ENCODE measurements at regions not wholly inside any gene's neighbourhood (a gene's known extent, or its start where the extent isn't known, plus 50 kb on each side); places are given as distances from the start of the nearest gene placed in this dataset.

- DNase-seq (ENCODE audit: low spot score) = no peak
Observed at GRCh38 chr2:217081799-217082198, 221.9 kb upstream of the TNP1 start.

DNA sequence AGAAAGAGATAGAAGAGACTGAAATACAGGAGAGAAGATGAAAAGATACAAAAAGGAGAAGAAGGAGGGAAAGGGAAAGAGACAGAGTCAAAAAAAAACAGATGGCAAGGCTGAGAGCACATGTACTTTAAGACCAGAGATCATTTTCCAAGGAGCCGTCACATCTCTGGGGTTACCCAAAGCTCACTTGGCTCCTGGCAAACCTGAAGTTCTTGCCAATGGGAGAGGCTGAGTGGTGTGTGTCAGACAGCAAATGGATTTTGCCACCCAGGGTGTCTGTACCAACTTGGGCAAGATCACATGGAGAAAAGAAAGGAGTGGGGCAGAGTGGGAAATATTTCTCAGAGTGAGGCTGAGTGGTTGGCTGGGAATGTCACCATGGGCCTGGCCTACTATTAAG lies 219.3 kb upstream of the TNP1 start:
- no peak for DNase-seq (ENCODE audit: low spot score)

DNA sequence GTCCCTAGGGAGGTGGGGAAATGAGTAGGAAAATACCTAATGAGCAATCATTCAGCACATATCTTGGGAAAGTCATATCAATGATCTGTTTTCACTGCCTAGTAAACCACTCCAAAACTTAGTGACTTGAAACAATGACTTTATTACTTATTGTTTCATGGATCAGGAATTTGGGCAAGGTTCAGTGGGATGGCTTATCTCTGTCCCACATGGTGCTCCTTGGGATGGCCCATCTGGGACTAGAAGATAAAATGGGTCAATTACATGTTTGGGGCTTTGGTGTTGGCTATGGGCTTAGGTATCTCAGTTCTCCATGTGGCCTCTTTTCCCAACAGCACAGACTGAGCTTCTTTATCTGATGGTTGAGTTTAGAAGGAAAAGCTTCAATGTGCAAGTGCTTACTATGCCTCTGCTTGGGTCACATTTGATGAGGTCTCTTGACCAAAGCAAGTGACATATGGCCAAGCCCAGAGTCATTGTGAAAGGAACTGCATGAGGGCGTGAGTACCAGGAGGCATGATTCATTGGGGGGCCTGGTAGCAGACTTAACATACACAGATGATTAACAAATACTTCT lies 218.1 kb upstream of the TNP1 start:
- no peak for DNase-seq (ENCODE audit: low spot score)

DNA sequence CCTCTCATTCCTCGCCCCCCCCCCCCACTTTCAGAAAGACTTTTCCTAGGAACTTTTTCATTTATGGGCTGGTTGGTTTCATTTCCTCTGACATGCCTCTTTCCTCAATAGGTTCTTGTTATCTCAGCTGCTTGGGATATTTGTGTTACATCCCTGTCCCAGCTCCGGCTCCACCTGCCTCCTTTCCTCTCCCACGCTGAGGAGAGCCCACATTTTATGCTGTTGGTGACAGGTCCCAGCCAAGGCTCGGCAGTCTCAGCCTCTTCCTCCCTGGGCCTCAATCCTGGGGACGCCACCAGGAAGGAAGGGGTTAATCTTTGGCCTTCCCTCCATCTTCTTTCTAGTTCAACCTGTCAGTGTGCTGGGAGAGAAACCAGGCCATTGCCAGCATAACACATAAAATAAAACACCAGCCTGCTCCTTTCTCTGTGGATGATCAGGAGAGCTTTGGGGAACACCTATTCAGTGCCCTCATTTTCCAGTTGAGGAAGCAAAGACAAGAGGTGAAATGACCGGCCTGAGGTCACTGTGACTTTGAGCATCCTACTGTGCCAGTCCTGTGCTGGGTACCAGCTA lies 216.9 kb upstream of the TNP1 start:
- DNase-seq (ENCODE audit: low spot score) = no peak

DNA sequence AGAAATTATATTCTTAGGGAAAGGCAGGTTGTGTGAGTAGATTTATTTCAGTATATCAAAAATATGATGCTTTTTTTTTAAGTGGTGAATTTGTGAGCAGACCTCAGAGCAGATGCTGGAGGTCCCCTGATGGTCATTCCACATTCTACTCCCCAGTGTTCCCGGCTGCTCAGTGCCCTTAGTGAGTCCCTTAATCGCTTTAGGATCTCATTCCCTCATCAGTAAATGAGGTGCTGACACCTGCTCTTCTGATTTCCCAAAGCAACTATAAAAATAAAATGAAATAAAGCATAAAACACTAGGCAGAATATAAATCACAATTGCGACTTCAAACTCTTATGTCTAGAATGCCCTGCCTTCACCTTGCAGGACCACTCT lies 216.2 kb upstream of the TNP1 start:
- DNase-seq (ENCODE audit: low spot score) = no peak

GRCh38 chr2:217075268-217076057 lies 215.6 kb upstream of the TNP1 start:
- no peak for DNase-seq (ENCODE audit: low spot score)

DNA sequence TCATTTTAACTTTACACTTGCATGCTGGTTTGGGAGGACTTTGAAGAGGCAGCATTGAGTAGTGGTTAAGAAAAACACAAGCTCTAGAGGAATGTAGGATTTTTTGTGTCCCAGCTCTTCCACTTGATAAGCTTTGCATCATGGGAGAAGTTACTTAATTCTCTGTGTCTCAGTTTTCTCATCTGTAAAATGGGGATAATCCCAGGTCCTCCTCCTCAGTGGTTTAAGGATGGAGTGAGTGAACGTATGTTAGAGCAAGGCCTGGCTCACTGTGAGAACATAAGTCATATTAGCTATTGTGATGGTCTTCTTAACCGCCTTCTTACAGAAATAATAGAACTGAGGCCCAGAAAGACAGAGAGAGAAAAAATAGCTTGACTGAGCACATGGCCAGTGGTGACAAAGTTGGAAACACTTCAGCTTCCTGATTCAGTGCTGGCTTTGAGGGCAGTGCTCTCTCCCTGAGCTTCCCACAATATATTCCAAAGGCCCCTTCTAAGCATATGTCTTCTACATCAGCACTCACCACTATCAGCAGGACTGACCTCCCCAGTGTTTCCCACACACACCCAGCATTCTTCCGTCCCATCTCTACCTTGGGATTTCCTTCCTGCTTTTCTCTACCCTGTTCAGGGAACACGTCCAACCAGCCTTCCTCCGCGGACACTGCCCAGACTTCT lies 214.9 kb upstream of the TNP1 start:
- no peak for DNase-seq (ENCODE audit: low spot score)

GRCh38 chr2:217071416-217071815 lies 211.6 kb upstream of the TNP1 start:
- no peak for DNase-seq (ENCODE audit: low spot score)

DNA sequence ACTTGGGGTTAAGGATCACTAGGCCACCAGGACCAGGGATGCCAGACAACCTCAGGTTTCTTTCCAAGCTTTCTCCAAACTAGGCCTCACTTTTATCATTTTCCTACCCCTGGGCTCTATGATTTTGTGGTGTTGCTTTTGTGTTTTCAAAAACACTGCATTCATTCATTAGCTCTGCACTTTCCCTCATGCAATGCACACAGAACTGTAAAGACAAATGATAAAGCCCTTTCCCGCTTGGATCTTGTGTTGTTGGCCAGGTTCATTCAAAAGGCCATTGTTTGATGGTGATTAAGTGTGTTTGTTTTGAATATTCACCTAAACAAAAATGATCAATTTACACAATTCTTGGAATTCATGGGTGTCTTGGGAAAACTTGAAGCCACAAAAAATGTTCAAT lies 210.7 kb upstream of the TNP1 start:
- DNase-seq (ENCODE audit: low spot score) = no peak

DNA sequence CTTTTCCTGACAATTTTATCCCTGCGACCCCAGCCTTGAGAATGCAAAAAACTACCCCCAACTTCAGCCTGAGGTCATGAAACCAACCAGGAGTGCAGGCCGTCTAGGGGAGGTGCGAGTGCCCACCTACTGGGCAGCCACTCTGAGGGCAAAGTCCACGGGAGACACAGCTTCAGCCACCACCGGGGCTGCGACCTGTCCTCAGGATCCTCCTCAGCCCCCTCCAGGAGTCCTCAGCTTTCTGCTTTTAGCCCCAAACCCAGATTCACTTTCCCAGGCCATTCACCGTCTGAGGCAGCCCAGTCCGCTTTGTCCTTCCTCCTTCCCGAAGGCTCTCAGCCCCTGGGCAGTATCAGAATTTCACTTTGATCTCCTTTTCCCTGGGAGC lies 210.2 kb upstream of the TNP1 start:
- no peak for DNase-seq (ENCODE audit: low spot score)

- DNase-seq (ENCODE audit: low spot score) = no peak
Observed at GRCh38 chr2:217069263-217070042, 209.6 kb upstream of the TNP1 start.

GRCh38 chr2:217068677-217069250 lies 208.9 kb upstream of the TNP1 start:
- DNase-seq (ENCODE audit: low spot score) = no peak

- no peak for DNase-seq (ENCODE audit: low spot score)
Observed at GRCh38 chr2:217067787-217068186, 207.9 kb upstream of the TNP1 start.

DNA sequence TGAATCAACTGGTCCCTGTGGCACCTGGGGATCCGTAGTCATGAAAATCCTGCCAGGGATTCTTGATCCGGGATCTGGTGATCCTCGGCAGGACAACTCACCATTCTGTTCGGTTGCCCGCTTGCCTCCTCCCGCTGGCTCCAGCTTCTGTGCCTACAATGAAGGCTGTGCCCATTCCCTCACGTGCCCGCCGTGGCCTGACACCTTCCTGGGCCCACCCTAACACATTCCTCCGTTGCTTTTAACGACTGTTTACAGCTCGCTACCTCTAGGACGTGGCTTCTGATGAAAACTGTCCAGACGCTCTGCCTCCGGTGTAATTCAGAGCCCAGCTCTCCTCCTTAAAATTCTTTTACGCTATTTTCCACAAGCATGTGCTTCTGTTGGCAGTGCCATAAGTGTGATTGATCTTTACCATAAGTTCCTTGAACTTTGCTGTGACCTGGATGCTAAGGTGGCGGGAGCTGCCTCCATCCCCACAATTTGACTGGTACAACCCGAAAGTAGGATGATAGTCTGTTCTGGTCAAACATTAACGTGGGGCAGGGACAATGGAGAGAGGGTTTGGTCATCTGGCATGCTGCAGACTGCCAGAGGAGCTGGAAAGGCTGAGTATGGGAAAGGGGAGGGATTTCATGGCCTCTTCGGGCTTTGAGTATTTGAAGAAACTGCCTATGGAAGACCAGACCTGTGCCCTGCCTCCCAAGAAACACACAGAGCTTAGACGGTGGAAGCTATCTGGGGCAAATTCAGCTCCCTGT lies 206.8 kb upstream of the TNP1 start:
- DNase-seq (ENCODE audit: low spot score) = no peak

DNA sequence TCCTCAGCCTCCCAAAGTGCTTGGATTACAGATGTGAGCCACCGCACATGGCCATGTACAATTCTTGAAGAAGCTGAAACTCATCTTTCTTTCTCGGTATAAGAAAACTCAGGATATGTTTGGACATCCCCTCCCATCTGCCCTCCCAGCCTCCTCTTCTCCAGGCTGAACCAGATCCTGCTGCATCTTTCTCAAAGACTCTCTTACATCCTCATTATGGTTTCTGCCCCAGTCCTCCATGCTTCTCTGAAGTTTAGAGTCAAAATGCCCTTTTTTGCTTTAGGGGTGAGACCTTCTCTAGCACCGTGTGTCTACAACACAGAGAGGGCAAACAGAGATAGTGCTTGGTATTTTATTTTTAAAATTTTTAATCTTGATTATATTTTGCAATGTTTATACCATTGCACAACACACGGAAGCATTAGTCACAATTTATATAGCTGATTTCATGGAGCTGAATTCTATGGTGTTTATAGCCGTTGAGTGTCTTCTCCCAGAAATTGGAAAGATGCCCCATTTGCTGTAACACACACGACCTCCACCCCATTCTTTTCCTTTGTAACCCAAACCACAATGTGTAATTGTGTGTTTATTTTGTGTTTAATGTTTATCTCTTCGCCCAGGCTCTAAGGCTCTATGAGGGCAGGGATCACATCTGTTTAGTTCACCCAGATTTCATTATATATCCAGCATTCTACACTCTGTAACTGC lies 206.0 kb upstream of the TNP1 start:
- DNase-seq (ENCODE audit: low spot score) = no peak

- no peak for DNase-seq (ENCODE audit: low spot score)
Observed at GRCh38 chr2:217065012-217065290, 205.1 kb upstream of the TNP1 start.

DNA sequence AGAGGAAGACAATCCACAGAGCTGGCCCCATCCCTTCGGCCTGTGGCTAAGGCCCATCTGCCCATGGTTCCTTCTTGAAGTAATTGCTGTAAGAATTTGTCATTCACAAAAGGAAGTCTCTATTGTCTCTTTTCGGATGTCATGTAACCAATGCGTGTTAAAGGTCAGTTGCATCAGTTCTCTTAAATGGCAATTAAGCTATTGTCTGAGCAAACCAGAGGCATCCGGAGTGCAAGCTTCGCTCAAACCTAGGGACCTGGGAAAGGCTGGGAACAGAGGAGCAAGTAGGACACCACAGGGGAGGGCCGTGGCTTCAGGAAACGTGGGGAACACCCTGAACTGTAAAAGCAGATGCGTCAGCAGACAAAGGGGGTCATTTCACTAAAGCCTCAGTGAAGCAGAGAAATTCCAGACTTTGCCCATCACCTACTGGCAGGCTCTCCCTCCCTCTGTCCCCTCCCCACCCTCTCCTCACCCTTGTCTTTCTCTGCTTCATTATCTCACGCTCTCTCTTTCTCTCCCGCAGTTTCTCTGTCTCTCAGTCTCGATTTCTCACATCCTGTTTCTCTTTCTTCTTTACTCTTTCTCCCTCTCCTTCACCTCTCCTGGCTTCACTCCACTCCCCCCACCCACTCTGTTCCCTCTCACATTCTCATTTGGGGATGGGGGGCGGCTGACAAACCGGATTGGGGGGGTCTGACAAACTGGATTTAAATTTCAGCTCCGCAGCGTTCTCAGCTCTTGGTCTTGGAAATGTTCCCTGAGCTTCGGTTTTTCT lies 204.6 kb upstream of the TNP1 start:
- peak; percentile 70 for DNase-seq (ENCODE audit: low spot score)

DNA sequence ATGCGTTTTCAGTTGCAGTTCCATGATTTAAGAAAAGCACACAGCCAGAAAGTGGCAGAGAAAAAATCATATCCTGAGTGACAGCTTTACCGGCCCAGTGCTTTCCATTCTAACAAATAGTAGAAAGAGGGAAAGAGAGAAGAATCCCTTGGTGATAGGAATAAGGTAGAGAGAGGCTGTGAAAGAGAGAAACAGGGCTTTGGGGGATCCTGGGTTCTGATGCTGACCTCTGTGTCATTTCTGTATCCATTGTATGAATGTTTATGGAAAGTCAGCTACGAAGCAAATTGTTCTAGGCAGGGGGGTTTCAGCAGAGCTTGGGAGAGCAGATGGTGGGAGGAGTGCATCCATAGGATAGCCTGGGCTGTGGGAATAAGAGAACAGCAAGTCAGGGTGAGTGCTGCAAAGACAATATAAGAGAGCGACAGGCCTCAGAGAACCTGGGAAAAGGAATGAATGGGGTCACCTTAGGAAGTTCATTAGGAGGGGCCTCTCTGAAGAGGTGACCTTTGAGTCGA lies 203.4 kb upstream of the TNP1 start:
- no peak for DNase-seq (ENCODE audit: low spot score)

GRCh38 chr2:217062768-217063167 lies 202.9 kb upstream of the TNP1 start:
- DNase-seq (ENCODE audit: low spot score) = no peak

Measured in kidney capillary endothelial cell (primary cell).